Lower leg skin (tissue), 3 donors: ENCODE measurements at regions not wholly inside any gene's neighbourhood (a gene's known extent, or its start where the extent isn't known, plus 50 kb on each side); places are given as distances from the start of the nearest gene placed in this dataset.

Source experiments
- POLR2A ChIP-seq, 2 donors: fragments of 450-650 bp; IDR thresholded peaks; one replicate each; pipeline ENCODE4 v1.6.1; 2016 to 2017; ENCODE audit warnings: antibody characterized with exemption in 2 of 2, mild to moderate bottlenecking in 1 of 2, moderate library complexity in 1 of 2
- TF ChIP-seq, protein P1 (sequence below), 3 donors: fragments of 450-650 bp; IDR thresholded peaks; one replicate each; pipeline ENCODE4 v1.5.1; 2016; ENCODE audit warnings: antibody characterized with exemption in 3 of 3, mild to moderate bottlenecking in 3 of 3, moderate library complexity in 2 of 3

DNA sequence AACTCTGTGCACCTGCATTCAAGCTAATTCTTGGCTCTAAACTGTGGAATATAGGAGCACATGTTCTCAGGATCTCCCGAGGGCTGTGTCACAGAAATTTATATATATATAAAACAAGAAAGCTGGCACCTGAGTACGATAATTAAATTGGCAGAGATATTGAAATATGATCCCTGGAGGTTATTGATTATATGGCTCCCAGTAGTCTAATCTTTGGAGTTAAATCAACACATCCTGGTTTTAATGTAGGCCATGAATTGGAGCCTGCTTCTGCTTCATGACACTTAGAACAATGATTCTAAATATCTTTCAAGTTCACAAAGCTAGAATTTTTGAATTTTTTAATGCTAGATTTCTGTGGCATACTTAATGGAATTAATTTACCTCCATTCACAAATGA, 84.3 kb downstream of the CTH start:
- TF ChIP-seq POLR2A (IDR thresholded peaks at IDR 0.05), result no peak
- TF ChIP-seq, protein P1, sequence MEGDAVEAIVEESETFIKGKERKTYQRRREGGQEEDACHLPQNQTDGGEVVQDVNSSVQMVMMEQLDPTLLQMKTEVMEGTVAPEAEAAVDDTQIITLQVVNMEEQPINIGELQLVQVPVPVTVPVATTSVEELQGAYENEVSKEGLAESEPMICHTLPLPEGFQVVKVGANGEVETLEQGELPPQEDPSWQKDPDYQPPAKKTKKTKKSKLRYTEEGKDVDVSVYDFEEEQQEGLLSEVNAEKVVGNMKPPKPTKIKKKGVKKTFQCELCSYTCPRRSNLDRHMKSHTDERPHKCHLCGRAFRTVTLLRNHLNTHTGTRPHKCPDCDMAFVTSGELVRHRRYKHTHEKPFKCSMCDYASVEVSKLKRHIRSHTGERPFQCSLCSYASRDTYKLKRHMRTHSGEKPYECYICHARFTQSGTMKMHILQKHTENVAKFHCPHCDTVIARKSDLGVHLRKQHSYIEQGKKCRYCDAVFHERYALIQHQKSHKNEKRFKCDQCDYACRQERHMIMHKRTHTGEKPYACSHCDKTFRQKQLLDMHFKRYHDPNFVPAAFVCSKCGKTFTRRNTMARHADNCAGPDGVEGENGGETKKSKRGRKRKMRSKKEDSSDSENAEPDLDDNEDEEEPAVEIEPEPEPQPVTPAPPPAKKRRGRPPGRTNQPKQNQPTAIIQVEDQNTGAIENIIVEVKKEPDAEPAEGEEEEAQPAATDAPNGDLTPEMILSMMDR (IDR thresholded peaks at IDR 0.05), result no peak
